CD4-positive, alpha-beta T cell treated with Interleukin-15 for 1 hour (primary cell): ENCODE measurements at regions not wholly inside any gene's neighbourhood (a gene's known extent, or its start where the extent isn't known, plus 50 kb on each side); places are given as distances from the start of the nearest gene placed in this dataset.

Source experiments
- DNase-seq: peaks from one replicate; pipeline ENCODE4 v3.0.0-alpha.2; 2020

DNA sequence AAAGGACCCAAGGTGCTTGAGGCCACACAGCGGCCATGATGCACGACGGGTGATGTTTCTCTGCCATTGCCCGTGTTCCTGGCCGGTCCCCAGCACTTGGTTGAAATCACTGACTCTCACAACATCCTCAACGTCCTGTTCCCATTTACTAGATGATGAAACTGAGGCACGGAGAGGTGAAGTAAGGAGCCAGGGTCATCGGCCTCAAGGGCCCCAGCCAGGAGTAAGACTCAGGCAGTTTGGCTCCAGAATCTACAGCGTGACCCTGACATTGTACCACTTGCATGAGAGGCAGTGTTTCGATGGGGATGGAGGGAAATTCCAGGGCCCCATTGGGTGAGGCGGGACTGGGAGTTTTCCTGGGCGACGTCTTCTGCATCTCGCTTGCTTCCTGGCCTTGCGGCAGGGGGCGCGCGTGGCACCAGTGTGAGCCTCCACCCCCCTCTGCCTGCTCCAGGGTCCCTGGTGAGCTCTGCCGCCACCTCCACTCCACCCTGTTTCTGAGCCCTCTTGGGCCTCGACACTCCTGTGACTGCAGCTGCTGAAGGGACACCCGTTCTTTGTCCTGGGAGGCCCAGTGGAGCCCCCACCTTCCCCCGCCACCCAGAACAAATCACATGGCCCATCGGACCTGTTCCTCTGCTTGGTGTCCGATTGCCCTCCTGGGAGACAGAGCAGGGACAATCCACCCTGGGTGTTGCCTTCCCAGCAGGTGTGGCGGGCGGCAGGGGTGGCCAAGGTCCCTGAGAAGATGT lies 133.0 kb upstream of the GSE1 start:
- peak; percentile 39 for DNase-seq

DNA sequence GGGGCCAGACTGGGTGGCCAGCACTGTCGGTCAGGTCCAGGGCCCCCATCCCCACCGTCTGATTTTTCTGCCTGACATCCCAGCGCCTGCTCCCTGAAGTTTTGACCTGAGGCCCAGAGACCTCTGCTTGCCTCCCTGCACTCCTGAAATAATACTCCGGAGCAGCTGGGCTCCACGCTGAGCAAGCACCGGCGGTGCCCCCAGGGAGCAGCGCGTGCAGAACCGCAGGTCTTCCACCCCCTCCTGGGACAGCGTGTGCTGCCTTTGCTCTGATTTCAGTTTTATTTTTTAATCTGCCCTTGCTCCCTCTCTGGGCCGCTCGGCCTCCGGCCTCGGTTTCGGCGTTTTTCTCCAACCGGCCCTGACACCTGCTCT lies 132.4 kb upstream of the GSE1 start:
- no peak for DNase-seq

DNA sequence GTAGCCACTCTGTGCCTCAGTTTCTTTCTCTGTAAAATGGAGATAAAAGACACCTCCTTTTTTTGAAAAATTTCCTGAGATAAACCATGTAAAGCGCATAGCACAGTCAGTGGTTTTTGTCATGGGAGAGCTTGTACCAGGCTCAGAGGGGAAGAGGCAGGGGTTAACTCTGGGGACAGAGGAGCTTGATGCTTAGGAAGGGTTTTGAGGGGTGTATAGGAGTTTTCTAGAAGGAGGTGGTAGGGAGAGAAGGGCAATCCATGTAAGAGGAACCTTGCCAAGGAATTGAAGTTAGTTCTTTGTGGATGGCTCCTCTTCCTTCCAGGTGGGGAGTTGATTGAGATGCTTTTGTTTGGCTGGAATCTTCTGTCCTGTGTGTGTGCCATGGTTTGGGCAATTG lies 131.9 kb upstream of the GSE1 start:
- DNase-seq, result no peak

DNA sequence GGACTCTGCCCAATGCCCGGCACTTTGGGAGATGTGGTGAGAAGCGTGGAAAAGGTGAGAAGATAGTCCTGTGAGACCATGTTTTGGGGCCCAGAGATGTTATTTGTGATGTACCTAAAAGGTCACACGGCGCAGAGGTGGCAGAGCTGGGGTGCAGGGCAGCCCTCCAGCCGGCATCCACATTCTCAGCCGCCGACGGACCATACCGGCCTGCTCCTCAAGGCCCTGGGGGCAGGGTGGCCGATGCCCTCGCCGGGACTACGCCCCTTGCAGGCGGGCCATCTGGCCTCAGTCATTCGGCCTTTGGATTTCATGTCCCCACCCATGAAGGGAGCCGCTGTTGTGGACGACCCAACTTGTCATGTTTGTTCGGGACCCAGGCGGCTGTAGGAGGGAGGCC lies 131.4 kb upstream of the GSE1 start:
- DNase-seq, result no peak

DNA sequence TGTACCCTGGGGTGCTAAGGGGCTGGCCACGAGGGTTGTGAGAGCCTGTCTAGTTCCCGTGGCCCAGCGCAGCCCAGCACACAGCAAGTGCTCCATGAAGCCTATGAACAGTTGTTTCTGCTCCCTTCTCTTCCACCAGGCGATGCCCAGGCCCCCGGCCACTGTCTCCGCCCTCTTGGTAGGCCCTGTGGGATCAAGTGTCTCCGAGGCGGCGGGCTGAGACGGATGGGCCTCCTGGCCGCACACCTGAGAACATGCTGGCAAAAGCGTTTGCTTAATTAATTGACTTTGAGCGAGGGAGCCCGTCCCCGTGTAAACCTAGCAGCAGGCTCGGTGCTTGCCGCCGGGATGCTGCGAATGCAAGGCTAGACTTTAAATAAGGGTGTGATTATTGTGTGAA lies 129.7 kb upstream of the GSE1 start:
- DNase-seq, result no peak

DNA sequence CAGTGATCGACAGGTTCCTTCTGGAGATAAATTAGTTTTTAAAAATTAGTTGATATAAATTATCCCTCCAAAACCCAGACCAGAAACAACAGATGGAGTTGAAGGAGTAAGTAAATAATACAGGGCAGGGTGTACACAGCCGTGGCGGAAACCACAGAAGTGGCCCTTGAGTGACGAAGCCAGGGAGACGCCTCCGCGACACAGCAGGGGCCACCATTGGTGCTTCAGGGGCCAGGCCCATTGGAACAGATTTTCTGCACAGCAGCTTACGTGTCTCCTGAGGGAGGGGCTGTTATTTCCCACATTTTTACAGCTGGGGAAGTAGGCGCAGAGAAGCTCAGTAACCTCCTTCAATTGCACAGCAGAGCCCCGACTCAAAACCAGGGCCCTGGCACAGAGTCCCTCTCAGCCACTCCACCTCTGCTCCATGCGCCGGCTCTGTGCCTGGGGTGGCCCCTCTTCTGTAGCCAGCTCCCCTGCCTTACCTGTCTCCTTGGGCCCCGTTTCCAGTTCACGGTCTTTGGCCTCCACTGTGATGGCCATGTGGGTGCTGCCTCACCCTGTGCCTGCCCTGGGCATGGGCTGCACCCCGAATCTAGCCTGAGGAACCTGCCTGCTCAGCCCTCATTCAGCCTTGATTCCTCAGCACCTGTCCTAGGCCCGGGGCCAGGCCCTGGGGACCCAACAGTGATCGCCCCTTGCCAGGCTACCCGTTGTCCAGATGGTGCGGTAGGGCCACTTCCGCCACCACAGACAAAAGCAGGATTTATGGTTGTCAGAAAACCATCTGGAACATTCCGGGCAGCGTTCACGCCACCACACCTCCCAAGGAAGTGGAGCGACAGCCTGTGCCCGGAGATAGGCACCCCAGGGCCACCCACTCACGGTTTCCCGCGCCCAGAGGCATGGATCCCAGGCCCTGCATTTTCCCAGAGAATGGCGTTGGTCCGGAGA lies 128.5 kb upstream of the GSE1 start:
- DNase-seq, result no peak

DNA sequence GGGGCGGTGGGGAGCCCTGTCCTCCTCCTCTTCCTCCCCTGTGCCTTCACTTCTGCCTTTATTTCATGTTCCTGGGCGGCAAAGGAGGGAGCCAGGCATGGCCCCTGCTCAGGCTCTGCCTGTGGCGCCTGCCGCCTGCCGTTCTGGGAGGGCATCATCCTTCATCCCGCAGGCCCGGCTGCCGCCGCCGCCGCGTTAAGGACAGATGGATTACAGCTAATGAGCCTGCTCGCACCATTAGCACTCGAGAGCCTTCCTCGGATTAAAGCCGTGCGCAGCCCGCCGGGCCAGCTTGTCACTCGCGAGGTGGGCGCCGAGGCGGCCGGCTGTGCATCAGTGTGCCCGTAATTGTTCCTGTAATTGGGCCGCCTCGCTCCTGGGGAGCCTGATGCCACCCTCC lies 127.7 kb upstream of the GSE1 start:
- DNase-seq, result no peak

DNA sequence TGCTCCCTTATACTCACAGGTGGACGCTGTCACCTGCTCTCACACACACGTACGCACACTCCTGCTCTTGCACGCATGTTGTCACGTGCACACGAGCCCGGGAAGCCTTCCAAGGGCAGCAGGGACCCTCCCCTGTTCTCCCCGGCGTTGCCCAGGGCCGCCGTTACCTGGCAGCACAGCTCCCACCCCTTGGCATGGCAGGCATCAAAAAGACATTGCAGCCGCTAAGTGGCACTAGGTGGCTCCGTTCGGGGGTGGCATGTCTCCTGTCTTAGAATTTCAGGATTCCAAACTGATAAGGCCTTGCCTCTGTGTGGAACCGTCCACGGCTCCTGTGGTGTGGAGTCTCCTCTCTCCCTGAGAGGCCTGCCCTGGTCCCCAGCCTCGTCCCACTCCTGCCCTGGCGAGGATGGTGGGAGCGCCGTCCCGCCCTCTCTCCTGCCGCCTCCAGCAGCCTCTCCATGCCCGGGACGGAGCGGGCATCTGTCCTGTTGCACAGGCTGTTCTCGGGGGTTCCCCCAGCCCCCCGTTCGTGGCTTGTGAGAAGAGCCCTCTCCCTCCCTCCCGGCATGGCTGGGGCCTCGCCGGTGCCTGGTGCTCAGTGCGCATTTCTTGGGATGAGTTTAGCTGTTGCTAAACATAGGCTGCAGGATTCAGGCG lies 126.7 kb upstream of the GSE1 start:
- no peak for DNase-seq

DNA sequence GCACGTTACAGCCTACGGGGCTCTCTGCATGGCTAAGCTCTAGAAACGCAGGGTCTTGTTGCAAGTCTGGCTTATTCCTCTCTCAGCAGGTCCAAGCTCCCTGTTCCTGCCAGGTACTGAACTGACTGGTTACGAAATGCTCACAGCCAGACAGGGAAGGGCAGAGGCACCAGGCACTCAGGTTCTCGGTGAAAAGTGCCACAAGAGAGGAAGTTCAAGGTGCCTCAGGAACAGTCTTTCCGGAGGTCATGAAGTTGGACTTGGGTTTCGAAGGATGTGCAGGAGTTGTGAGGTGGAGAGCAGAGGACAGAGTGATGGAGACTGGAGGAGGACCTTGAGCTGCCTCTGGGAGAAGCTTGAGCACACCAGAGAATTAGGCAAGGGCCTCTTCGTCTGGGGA lies 124.7 kb upstream of the GSE1 start:
- no peak for DNase-seq

DNA sequence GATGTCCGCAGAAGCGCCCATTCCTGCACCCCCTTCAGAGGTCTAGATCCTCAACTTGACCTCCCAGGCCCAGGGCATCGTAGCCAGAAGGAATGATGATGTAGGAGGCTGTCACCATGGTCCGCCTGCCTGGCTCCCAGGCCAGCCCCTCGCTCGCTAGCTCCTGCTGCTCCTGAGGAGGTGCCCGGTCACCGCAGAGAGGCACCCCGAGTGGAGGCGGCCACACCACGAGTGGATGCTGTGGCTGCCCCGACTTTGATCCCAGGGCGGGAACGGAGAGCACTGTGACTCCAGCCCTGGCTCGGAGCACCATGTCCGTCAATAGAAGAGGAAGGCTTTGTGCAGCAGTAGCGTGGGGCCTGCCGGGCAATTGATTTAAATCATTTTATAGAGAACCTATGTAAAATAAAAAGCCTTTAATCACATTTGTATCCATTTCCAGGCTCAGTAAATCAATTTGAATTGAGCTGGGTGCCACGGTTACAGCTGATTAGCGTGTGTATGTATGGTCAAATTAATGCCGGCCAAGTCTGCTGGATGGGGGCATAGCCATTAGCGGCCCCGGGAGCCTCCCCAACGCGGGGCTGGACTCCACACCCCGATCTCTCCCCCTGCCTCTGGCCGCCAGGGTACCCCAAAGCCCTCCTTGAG lies 122.6 kb upstream of the GSE1 start:
- no peak for DNase-seq

DNA sequence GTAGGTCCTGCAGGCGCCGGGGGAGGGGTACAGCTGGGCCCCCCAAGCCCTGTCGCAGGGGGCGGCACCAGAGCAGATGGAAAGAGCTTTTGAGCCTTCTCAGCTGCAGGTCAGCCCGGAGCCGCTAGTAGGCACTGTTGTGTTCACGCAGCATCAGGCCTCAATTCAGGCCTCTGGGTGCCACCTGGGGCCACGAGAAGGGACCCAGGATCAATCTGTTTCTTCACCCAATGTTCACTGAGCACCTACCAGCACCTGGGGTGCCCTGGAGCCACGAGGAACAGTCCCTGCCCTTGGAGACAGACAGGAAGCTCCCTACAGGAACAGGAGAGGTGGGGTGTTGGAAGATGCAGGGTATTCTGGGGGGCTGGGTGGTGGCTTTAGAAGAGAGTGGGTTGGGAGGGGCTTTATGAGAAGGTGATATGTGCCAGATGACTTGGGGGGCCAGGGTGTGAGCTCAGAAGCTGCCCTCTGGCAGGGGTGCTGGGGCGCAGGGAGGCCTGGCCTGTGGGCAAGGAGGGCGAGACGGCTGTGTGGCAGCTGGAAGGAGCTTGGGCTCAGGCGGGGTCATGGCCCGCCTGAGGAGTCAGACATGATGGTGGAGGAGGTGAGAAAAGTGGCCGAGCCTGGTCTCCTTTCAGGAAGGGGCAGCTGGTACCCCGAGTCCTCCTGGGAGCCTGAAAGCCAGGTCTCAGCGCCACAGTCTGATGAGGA lies 121.9 kb upstream of the GSE1 start:
- peak; percentile 26 for DNase-seq

DNA sequence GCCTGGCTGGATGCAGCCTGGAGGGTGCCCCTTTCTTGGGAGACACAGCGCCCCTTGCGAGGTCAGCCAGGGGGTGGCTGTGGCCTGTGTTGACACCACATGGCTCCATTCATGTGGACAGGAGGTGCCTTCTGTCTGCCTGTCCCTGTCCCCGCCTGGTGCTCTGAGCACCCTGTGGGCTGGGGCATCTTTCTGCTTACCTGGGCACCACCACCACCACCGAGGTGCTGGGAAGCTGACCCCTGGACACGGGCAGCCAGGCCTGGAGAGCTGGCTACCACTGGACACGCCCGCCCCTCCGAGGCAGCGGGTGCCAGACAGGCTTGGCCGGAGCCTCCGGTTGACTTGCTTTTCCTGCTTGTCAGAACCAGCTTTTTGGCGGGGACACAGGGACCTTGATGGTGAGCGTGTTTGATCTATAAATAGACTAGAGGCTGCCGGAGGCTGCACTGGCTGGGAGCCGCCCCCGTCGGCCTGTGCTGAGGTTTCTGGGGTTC lies 121.3 kb upstream of the GSE1 start:
- no peak for DNase-seq

DNA sequence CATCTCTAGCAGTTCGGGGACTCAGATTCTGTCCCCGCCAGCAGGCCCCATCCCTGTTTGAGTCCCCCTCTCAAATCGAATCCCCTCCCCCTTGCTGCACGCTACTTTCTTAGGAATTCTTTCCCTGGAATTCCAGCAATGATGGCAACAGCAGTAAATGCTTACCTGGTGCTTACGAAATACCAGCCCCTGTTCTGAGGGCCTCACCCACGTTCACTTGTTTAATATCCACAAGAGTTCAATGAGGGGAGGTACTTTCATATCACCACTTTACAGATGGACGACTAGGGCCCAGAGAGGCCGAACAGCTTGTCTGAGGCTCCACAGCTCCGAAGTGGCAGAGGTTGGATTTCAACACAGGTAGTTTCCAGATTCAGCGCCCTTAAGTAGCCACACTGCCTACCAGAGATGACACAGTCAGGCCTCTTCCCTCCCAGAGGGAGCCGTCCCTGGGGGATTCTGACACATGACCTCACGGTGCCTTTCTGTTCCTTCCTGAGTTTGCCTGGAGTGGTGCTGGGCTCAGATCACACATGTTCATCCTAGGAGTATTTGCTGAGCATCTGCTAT lies 120.7 kb upstream of the GSE1 start:
- DNase-seq, result no peak

DNA sequence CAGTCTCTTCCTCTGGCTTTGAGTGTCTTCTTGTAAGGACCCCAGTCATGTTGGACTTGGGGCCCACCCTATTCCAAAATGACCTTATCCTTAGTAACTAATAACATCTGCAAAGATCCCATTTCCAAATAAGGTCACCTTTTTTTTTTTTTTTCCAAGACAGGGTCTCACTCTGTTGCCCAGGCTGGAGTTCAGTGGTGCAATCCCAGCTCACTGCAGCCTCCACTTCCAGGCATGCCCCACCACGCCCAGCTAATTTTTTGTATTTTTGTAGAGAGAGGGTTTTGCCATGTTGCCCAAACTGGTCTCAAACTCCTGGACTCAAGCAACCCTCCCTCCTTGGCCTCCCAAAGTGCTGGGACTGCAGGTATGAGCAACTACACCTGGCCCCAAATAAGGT lies 118.8 kb upstream of the GSE1 start:
- no peak for DNase-seq

DNA sequence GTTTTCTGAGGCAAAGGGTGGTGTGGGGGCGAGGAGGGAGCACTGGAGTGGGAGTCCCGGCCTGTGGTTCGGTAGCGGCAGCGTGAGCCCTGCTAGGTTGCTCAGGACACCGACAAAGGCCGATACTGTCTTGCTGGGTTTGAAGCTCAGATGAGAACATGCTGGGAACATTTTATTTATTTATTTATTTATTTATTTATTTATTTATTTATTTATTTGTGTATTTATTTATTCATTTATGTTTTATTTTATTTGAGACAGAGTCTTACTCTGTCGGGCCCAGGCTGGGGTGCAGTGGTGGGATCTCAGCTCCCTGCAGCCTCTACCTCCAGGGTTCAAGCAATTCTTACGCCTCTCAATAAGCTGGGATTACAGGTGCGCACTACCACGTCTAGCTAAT lies 117.9 kb upstream of the GSE1 start:
- no peak for DNase-seq

DNA sequence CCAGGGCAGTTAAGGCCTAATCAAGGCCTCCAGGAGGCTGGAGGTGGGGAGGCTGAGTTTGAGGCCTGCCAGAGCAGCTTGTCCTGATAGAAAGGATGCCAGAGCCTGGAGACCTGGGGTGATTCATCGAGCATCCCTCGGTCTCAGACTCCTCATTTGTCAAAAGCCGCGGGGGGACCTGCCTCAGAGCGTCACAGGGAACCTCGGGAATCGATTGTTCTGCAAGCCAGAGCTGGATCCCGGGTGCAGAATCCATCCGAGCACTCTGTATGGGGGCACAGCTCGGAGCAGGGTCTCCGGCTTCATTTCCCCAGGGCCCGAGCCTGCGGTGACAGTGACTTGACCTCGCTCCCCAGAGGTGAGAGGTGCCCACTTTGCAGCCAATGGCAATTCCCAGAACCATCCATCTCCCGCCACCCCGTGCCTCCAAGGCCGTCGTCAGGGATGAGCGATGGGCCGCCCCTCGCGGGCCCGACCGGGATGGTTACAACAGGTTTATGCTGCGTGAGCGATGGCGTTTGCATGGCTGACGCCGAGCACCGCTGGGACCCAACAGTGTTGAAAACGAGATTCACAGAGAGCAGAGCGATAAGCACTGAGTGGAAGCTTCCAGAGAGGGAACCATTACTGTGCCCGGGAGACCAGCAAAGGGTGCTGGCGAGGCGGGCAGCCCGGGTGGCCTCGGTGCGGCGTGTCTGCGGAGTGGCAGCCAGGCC lies 117.1 kb upstream of the GSE1 start:
- DNase-seq, result no peak

DNA sequence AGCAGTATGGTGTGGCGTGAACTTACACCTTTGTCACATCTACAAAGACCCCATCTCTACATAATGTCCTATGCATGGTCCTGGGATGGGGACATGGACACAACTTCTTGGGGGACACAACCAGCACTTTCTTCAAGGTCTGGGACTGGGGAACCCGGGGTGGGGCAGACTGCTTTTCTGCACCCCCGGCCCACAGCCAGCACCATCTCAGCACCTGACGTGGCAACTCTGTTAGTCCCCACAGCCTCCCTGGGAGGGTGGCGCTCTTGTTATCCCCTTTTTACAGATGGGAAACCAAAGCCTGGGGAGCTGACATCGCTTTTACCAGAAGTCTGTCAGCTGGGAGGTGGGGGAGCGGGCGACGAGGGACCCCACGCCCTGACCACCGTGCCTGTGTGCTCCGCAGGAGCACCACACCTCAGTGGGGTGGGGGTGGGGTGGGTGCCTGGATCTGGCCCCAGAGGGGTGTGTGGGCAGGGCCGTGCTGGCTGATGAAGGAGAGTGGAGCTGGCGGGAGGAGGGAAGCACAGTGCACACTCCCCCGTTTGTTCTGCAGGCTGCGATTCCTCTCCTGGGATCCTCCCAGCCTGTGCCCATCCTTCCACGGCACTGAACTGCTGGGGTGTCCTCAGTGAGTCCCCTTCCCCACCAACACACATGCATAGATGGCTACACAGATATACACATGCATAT lies 115.4 kb upstream of the GSE1 start:
- DNase-seq, result no peak

DNA sequence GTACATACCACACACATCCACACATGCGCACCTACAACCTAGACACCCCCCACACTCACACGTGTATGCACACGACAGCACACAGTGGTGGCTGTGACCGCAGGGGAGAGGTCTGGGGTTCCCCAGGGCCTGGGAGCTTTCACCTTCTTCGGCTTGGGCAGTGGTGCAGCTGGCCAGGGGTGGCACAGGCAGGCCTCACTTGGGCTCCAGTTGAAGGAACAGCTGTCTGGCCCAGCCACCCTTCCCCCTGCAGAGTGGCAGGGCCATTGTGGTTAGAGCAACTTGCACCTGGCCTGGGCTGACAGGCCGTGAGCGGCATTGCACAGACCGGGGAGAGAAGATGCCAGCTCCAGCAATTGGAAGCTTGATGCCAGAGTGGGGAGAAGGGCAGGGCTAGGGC lies 114.5 kb upstream of the GSE1 start:
- peak; percentile 33 for DNase-seq

DNA sequence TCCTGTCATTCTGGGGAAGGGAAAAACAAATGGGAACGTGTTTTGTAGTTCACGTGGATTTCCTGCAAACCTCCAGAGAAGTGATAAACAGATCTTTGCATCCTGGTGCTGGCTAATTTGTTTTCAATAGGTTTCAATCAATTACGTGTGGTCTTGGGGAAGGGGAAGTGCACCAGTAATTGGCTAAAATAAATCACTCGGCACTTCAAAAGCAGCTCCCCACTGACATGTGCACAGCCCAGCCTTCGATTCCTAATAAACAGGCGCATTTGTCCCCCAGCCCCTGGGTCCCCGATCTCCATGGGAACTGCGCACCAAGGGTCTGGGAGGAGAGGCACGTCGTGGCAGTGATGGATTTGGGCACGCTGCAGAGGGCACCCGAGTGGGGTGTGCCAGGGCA lies 112.9 kb upstream of the GSE1 start:
- DNase-seq, result no peak

DNA sequence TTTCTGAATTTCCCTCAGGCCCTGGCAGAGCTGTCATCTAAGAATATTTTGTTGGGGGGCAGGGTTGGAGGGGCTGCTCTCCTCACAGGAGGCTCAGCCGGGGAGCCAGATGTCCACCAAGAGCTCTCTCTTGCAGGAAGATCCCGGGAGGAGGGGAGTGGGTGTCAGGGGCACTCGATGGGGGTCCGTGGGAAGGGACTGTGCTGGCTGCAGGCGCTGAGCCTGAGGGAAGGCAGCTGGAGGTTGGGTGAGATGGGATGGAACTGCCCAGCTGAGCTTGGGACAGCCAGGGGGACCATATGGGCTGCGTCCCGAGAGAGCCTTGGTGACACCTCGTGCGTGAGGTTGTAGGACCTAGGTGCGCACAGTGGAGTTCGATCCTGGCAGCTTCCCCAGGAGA lies 111.2 kb upstream of the GSE1 start:
- DNase-seq, result no peak

DNA sequence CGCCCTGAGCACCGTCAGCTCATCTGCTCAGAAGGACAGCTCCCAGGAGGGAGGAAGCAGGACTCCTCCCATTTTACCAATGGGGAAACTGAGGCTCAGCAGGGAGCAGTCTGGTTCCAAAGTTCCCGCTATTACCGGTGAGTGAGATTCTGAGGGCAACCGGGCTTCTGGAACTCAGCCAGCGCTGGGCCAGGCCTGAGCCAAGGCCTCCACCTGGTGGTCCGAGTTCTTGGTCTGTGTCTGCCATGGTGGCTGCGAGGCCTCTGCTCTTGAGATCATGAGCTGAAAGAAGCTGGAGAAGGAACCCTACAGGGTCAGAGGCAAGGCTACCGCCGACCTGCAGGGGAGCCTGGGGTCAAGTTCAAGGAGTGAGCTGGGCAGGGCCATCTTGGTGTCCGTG lies 110.8 kb upstream of the GSE1 start:
- DNase-seq, result no peak
